Calu3 (cell line): ENCODE measurements at regions not wholly inside any gene's neighbourhood (a gene's known extent, or its start where the extent isn't known, plus 50 kb on each side); places are given as distances from the start of the nearest gene placed in this dataset.

Experiments used
- BruUV-seq: library from RNA; stranded (reverse); fragments of 400-500 nt; replicated peaks from 2 replicates; lab custom pipeline; 2021; lab: Mats Ljungman, UMichigan
- CTCF ChIA-PET: fragments of 300-600 bp; sonication (Branson Sonifier 250); formaldehyde crosslinking; loops from one replicate; lab custom pipeline; 2022; ENCODE audit warnings: antibody characterized with exemption; lab: Charles Lee
- DNase-seq: peaks from one replicate; pipeline ENCODE4 v3.0.0; 2022
- H3K27ac Mint-ChIP-seq: one replicate; pipeline ENCODE4 v1.8.0; 2022; ENCODE audit warnings: mixed read lengths; ENCODE audit not compliant: unreplicated experiment
- H3K27me3 Mint-ChIP-seq: one replicate; pipeline ENCODE4 v1.8.0; 2022; ENCODE audit warnings: mixed read lengths; ENCODE audit not compliant: unreplicated experiment
- H3K36me3 Mint-ChIP-seq: one replicate; pipeline ENCODE4 v1.8.0; 2022; ENCODE audit warnings: mild to moderate bottlenecking, moderate library complexity, mixed read lengths; ENCODE audit not compliant: insufficient read depth, unreplicated experiment
- H3K4me1 Mint-ChIP-seq: one replicate; pipeline ENCODE4 v1.8.0; 2022; ENCODE audit warnings: mild to moderate bottlenecking, low read depth, mixed read lengths; ENCODE audit not compliant: unreplicated experiment
- H3K4me3 Mint-ChIP-seq: one replicate; pipeline ENCODE4 v1.8.0; 2022; ENCODE audit warnings: mild to moderate bottlenecking, low read depth, moderate library complexity, mixed read lengths; ENCODE audit not compliant: unreplicated experiment
- H3K9me3 Mint-ChIP-seq: one replicate; pipeline ENCODE4 v1.8.0; 2022; ENCODE audit warnings: low read depth, mixed read lengths; ENCODE audit not compliant: unreplicated experiment
- intact Hi-C: fragments of 100-400 bp; cut with micrococcal nuclease; formaldehyde crosslinking; loops from one replicate; pipeline ENCODE4 v1.10.0; 2022; ENCODE audit not compliant: unreplicated experiment
- TF ChIP-seq, protein P1 (sequence below): fragments of 200-600 bp; IDR thresholded peaks from one replicate; pipeline ENCODE4 v1.8.0; 2022; ENCODE audit warnings: antibody characterized with exemption; ENCODE audit not compliant: unreplicated experiment

DNA sequence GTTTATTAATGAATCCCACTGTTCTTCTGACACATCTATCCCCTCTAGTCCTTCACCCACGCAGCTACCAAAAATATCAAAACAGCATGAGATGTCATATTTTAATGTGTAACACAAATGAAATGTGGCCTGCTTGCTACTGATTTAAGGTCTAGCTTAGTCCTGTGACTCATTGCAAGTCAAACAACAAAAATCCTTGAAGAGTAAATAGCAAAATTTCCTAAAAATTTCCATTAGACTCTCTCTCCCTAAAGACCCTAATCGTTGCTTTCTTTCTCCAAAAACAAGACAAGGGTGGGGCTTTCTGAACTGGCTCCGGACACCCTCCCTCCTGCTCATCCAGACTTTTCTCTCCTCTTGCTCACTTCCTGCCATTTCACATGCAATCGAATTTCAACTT, 99.9 kb upstream of the IPO5 start:
- CTCF ChIA-PET = no interaction called here
- Mint-ChIP-seq H3K9me3 (no peaks in the 10 kb centered on the region), H3K27ac (no peak overlapping the region), H3K36me3 (no peaks in the 10 kb centered on the region), H3K27me3 (peaks cover 23% of the 10 kb centered on the region), H3K4me3 (no peak overlapping the region), H3K4me1 (peaks cover 10% of the 10 kb centered on the region)
- intact Hi-C loops = loop anchor here (10.0 kb wide), 1 partner anchor 121 kb away; no protein-coding TSS in a partner anchor
- BruUV-seq = no TSS peak
- TF ChIP-seq, protein P1, sequence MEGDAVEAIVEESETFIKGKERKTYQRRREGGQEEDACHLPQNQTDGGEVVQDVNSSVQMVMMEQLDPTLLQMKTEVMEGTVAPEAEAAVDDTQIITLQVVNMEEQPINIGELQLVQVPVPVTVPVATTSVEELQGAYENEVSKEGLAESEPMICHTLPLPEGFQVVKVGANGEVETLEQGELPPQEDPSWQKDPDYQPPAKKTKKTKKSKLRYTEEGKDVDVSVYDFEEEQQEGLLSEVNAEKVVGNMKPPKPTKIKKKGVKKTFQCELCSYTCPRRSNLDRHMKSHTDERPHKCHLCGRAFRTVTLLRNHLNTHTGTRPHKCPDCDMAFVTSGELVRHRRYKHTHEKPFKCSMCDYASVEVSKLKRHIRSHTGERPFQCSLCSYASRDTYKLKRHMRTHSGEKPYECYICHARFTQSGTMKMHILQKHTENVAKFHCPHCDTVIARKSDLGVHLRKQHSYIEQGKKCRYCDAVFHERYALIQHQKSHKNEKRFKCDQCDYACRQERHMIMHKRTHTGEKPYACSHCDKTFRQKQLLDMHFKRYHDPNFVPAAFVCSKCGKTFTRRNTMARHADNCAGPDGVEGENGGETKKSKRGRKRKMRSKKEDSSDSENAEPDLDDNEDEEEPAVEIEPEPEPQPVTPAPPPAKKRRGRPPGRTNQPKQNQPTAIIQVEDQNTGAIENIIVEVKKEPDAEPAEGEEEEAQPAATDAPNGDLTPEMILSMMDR = no peak
- DNase-seq = no peak

DNA sequence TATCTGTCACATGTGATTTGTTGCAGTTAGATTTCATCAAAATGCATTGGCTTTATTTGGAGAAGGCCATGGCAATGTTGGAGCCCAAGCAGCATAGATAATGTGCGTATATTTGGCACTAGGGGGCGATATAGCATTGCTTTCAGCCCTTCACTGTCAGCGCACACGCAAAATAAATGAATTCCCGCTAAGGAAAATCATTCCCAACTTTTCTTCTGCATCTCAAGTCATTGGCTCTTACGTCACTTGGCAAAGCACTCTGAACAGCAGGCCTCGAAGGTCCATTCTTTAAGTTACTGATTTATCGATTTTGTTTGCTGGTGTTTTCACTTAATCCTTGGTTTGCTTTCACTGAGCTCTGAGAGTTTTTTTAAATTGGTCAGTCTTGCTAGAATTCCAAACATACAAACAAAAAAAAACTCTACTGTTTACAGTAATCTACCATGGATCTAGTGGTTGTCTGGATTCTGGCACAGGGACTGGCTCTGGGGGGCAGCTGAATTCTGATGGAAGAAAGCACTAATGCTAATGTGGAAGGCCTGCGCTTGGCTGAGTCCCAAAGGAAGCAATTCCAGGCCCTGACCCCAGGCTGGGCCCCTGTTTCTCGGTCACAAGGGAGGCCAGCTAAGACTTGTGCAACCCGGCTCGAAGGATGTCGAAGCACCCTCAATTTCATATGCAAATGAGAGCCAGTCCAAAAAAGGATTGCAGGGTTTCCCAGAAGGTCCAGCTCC, 97.7 kb upstream of the IPO5 start:
- peaks cover 23% of the 10 kb centered on the region for H3K27me3 Mint-ChIP-seq
- DNase-seq = peak; percentile 2
- H3K36me3 Mint-ChIP-seq = no peaks in the 10 kb centered on the region
- H3K27ac Mint-ChIP-seq = no peak overlapping the region
- H3K4me1 Mint-ChIP-seq = peaks cover 10% of the 10 kb centered on the region
- CTCF ChIA-PET = no interaction called here
- H3K9me3 Mint-ChIP-seq = no peaks in the 10 kb centered on the region
- no peak overlapping the region for H3K4me3 Mint-ChIP-seq
- BruUV-seq = no TSS peak
- intact Hi-C loops = loop anchor here (5.0 to 10.0 kb wide), 2 partner anchors 119 to 577 kb away; no protein-coding TSS in a partner anchor
- TF ChIP-seq, protein P1 = peak; percentile 29

DNA sequence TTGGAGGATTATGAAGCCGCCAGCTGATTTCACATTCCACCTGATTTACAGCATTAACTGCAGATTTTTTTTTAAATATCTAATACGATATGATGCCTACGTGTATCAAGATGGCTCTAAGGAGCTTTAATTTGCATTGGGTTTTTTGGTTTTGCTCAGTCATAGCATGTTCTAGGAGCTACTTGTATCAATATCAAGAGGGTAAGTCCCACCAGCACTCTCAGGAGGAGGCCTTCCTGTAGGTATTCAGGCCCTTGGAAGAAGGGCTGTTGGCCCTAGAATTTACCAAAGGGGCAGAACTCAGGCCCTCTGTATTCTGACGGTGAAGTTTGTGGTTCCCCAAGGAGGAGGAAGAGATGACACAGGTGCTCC, 97.2 kb upstream of the IPO5 start:
- TF ChIP-seq, protein P1 = no peak
- no peak overlapping the region for H3K4me3 Mint-ChIP-seq
- no peaks in the 10 kb centered on the region for H3K36me3 Mint-ChIP-seq

DNA sequence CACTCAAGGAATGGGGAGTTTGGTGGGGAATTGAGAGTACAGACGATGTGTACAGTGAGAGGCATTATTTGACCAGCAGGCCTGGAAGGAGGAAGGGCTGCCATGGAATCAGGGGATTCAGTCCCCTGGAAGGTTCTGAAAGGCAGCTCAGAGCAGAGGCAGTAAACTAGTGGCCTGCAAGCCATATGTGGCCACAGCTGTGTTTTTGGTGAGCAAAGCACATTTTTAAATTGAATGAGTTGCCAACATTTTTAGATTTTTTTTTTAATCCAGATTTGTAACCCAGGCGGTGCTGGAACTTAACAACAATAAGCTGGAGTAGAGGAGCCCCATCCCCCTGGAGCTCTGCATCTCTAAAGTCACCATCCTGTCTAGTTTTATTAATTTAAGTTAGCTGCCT, 95.3 kb upstream of the IPO5 start:
- Mint-ChIP-seq H3K4me1 (peaks cover 10% of the 10 kb centered on the region), H3K27ac (no peak overlapping the region), H3K27me3 (peaks cover 17% of the 10 kb centered on the region), H3K9me3 (no peaks in the 10 kb centered on the region), H3K36me3 (no peaks in the 10 kb centered on the region), H3K4me3 (no peak overlapping the region)
- CTCF ChIA-PET = no interaction called here
- TF ChIP-seq, protein P1 = no peak
- DNase-seq = no peak
- no TSS peak for BruUV-seq
- intact Hi-C loops = loop anchor here (5.0 to 10.0 kb wide), 2 partner anchors 117 to 574 kb away; no protein-coding TSS in a partner anchor

More for the DNA sequence above, 97.2 kb upstream of the IPO5 start:
- no peak overlapping the region for H3K27ac Mint-ChIP-seq
- no peaks in the 10 kb centered on the region for H3K9me3 Mint-ChIP-seq
- no peak for DNase-seq
- peaks cover 10% of the 10 kb centered on the region for H3K4me1 Mint-ChIP-seq
- H3K27me3 Mint-ChIP-seq = peaks cover 17% of the 10 kb centered on the region
- intact Hi-C loops = loop anchor here (5.0 to 10.0 kb wide), 2 partner anchors 119 to 576 kb away; no protein-coding TSS in a partner anchor
- no TSS peak for BruUV-seq
- CTCF ChIA-PET = no interaction called here
